PC-9 (cell line): ENCODE measurements at regions not wholly inside any gene's neighbourhood (a gene's known extent, or its start where the extent isn't known, plus 50 kb on each side); places are given as distances from the start of the nearest gene placed in this dataset.

Experiments
- CTCF ChIP-seq: fragments of 200-600 bp; sonication (generic); conservative IDR thresholded peaks from 2 replicates; pipeline ENCODE4 v1.6.1; 2017; ENCODE audit warnings: mixed run types, antibody characterized with exemption, mild to moderate bottlenecking, moderate library complexity
- EZH2 ChIP-seq: fragments of 200-600 bp; sonication (generic); IDR thresholded peaks from 2 replicates; pipeline ENCODE4 v1.8.0; 2017; ENCODE audit warnings: antibody characterized with exemption, low read depth

- TF ChIP-seq CTCF (no peak), EZH2 (no peak)
Measured at GRCh38 chr7:121761399-121761798, 111.6 kb upstream of the PTPRZ1 start.
